NCI-H774 (cell line): ENCODE measurements at regions not wholly inside any gene's neighbourhood (a gene's known extent, or its start where the extent isn't known, plus 50 kb on each side); places are given as distances from the start of the nearest gene placed in this dataset.
"Not testable (repeated sequence)": the region's sequence is repeated elsewhere in the genome, so short reads cannot be mapped to it uniquely, and the experiment has no call there.

Experiments
- DNase-seq: peaks from one replicate; lab custom pipeline; 2025; lab: John Stamatoyannopoulos, UW

DNA sequence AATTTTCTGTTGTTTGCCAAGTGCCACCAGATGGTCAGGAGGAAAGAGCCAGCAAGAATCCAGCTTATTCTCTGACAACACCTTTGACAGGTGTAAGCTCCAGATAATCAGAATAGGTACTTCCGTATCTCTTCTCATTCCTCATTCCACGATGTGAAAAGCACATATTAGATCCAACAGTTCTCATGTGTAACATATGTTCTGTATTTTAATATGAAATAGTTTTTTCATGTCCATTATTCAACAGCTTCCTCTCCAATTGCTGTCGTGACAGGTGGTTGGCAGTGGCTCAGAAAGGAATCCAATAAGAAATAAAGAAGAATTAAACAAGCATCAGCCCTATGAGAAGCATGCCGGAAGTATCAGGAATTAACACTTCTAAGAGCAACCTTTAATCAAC, 1624.7 kb downstream of the MRPL39 start:
- DNase-seq: no peak

- DNase-seq: no peak
Observed at GRCh38 chr21:23977971-23978370, 1629.3 kb downstream of the MRPL39 start.

DNA sequence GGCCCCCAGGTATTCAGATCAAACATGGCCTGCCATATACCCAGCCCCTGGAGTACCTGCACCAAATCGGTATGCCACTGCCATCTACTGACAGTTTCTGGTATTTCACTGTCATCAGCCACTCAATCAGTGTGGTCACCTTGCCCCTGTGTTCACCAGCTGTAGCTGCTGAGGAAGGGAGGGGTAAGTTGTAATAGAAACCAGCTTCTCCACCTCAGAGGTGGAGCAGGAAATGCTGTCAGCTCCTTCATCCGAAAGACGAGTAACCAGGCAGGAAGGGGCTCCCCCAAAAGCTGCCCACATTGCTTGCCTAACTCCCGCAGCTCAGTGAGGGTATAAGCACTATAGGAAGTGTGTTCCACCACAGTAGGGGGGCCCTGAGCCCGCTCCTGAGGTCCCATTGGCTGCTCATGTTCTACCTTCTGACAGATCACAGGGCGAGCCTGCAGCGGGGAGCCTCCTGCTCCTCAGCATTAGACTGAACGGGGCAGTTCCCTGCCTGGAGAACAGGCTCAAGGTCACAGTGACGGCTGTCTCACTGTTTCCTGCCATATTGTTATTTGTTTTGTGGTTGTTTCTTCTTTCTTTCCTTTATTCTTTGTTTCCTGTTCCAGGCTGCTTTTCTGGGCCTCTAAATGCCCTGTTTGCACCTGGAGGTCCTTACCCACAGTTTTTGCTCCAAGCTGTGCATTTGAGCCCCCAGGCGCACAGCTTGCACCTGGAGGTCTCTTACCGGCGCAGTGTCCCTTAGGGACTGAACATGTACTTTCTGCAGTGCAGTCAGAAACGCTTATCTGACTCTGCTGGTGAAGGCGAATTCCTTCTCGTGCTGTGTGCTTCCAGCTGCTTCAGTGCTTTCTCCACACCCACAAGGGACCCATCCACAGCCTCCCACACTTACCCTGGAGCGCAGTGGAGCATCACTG, 1638.3 kb downstream of the MRPL39 start:
- DNase-seq: peak; percentile 72

GRCh38 chr21:23968008-23968407, 1639.3 kb downstream of the MRPL39 start:
- no peak for DNase-seq

- no peak for DNase-seq
Observed at GRCh38 chr21:23963454-23963853, 1643.8 kb downstream of the MRPL39 start.

- peak; percentile 32 for DNase-seq
Observed at GRCh38 chr21:23960769-23961168, 1646.5 kb downstream of the MRPL39 start.

DNA sequence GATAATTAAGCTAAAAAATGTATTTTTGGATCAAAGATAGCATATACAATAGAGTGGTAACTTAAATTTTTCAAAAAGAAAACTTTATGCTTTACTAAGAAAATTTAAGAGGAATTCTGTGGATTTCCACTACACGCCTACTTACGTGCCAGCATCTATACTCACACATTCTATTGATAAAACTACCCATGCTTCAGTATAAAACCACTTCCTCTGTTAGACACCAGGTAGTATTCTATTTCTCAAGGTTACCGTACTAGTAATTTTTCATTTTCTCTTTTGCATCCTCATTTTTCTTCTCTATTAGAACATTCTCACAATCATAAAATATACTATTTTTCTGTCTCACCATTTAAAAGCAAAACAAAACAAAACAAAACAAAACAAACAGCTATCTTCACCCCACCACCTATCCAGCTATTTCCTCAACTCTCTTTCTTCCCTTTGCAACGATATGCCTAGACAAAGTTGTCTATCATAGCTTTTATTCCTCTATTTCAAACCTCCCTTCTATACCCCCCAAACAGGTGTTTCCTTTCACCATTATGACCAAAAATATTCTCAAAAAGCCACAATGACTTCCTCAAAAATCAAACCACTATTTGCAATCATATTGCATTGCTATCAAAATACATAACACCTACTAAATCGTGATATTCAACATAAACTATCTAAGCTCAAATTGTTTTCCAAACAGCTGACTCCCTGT, 1652.0 kb downstream of the MRPL39 start:
- no peak for DNase-seq

DNA sequence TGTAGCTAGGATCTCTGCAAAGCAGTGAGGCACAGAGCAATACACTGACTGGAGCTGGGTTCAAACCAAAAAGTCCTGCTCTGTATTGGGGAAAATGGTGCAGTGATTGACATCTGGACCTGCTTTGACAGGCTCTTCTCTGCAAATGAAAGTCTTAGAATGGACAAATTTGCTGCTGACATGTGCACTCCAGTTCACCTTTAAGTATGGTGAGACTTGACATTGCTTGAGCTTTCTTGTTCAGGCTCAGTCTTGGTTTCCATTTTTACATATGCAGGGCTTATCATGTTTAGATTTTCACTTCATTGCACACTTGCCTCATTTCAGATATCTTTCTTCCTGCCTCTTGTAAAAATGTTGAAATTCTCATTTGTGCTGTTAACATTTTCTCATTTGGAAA, 1655.0 kb downstream of the MRPL39 start:
- DNase-seq: no peak

GRCh38 chr21:23951251-23951650, 1656.0 kb downstream of the MRPL39 start:
- DNase-seq: no peak

DNA sequence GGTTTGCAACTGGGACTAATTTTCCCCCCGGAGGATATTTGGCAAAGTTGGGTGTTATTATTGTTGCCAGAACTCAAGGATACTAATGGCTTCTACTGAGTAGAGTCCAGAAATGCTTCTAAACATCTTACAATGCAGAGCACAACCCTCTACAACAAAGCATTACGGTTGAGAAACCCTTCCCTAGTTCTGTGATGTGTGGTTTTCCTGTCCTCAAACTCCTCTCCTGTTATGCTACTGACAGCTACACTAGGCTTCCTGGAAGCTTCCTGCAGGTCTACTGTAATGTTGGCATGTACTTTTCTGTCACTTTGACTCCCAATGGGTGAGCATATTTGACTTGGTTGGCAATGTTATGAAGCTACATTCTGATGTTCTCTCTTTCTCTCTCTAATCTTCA, 1656.9 kb downstream of the MRPL39 start:
- no peak for DNase-seq

DNA sequence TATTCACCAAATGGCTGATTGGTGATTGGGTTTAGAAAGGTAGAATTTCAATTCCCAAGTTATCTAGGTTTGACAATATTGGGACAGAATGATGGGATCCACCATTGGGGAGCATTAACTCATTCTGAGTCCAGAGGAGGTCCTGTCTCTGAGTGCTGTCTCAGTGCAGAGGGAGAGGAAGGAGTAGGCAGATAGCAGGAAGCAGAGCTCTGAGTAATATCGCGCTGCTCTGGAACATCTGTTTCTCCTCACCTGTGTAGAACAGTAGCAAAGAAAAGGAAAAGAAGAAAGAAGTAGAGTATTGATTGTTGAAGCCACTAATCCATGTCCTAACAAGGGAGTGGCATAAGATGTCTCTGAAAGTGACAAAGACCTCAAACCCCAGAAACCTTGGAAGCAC, 1657.8 kb downstream of the MRPL39 start:
- no peak for DNase-seq

DNA sequence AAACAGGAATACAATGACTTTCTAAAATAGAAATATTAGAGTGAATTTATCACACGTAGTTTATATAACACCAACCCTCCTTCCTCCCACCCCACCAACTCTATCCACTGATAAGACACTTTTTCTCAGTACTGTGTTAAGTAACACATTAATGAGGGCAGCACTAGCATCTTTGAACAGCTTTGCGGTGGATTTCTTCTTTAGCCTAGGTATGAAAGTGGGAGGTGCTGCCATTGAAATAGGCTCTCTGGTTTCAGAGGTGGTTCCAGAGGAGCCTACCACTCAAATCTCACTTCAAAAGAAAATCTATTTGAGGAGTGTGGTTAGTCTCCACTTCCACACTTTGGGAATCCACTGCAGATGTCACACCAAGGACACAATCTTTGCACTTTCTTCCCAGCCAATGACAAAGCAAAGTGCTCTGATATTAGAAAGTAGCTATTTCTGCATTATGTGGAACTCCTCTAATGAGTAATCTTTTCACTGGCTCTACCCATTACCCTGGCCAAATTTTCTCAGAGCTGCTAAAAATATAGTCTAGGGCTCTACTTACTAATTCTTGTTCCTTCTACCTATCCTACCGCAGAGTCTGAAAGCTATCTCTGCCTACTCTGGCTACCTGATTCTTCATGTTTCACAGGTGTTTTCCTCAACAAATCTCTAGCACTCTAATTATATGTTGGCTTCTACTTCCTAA, 1667.8 kb downstream of the MRPL39 start:
- DNase-seq: no peak

DNA sequence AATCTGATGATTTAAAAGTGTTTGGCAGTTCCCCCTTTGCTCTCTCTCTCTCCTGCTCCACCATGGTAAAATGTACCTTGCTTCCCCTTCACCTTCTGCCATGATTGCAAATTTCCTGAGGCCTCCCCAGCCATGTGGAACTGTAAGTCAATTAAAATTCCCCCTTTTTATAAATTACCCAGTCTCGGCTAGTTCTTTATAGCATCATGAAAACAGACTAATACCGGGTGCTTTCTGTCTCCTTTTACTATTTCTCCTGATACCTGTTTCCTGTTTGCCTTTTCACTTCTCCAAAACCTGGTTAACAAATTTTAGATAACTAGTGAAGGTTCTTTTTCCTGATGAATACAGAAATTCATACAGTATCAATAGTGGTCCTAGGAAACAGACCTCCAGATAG, 1670.3 kb downstream of the MRPL39 start:
- no peak for DNase-seq

DNA sequence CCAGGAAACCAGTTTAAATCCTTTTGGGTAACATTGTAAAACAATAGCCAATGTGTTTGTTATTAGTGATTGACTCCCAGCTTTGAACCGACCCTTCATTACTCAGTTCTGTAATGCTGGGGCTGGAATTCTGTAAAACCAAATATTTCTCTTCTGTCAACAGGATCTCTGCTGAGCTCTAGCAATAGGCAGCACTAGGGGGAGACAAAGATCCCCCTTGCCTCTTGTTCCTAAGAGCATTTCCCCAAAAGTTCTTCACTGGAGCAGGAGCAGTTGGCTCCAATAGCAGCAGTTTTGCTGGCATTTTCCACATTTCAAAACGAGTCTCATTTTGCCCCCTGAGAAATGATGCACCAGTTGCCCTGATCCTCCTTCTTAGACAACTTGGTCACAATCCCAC, 1671.1 kb downstream of the MRPL39 start:
- DNase-seq: no peak

DNA sequence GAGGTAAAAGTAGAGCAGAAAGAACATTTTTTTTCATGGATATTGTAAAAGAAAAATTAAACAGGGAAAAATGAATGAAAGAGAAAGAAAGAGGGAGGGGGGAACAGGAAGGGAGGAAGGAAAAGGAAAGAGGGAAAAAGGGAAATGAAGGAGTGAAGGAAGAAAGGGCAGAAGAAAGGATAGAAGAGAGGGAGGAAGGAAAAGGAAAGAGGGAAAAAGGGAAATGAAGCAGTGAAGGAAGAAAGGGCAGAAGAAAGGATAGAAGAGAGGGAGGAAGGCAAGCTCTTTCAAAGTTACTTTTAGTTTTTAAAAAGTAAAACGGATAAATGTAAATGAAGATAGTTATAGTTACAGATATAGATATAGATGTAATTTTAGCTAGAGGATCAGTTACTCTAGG, 1676.7 kb downstream of the MRPL39 start:
- DNase-seq: no peak

- not testable (repeated sequence) for DNase-seq
Observed at GRCh38 chr21:23926430-23926829, 1680.9 kb downstream of the MRPL39 start.

- no peak for DNase-seq
Observed at GRCh38 chr21:23921670-23922418, 1685.4 kb downstream of the MRPL39 start.

DNA sequence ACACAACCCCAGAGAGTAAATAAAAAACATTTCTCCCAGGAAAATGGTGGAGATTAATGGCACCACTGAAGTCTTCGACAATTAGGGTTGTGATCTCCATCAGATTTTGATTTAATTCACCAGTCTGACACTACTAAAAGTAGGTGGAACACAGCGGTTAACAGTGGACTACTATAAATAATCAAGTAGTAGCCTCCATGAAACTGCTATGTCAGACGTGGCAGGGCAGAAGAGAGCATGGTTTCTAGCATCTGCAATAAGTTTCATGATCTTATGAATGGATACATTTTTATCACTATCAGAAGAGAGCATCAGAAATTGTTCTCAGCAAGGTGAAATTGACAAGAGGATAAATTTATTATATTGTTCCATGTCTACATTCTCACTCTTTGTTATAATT, 1706.6 kb downstream of the MRPL39 start:
- no peak for DNase-seq

GRCh38 chr21:23899561-23899960, 1707.7 kb downstream of the MRPL39 start:
- no peak for DNase-seq

DNA sequence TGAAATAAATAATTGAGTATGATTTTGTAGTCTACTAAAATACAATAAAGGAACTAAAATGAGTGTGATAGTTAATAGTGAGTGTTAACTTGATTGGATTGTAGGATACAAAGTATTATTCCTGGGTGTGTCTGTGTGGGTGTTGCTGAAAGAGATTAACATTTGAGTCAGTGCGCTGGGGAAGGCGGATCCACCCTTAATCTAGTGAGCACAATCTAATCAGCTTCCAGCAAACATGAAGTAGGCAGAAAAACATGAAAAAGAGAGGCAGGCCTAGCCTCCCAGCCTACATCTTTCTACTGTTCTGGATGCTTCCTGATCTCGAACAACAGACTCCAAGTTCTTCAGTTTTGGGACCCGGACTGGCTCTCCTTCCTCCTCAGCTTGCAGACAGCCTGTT, 1716.6 kb downstream of the MRPL39 start:
- no peak for DNase-seq

- peak; percentile 12 for DNase-seq
Observed at GRCh38 chr21:23887725-23888306, 1719.5 kb downstream of the MRPL39 start.
